ENCODE measurements at regions not wholly inside any gene's neighbourhood (a gene's known extent, or its start where the extent isn't known, plus 50 kb on each side); places are given as distances from the start of the nearest gene placed in this dataset.

GRCh38 chr12:58443273-58443980, 476.9 kb downstream of the LRIG3 start:
- no peak for TF ChIP-seq EZH2 (IDR thresholded peaks at IDR 0.05; ENCODE audit: borderline replicate concordance, low read depth, low read length, severe bottlenecking)
- TF ChIP-seq CTCF (IDR thresholded peaks at IDR 0.05; ENCODE audit: borderline replicate concordance, extremely low read depth, low read length, poor library complexity, severe bottlenecking) = peak; percentile 49
- H3K27ac ChIP-seq (ENCODE audit: low read length) = no peak overlapping the region
- H3K27me3 ChIP-seq (ENCODE audit: insufficient read depth, low read length, poor library complexity) = peaks cover 3% of the 10 kb centered on the region
- H3K4me3 ChIP-seq (ENCODE audit: low read depth in 1 of 2, low read length in 2 of 2) = no peak overlapping the region
- DNase-seq (no peak), ATAC-seq (ENCODE audit: insufficient read depth, low read depth) (peak; percentile 50; the same call in 1 of the 3 replicates)
- H4K20me1 ChIP-seq (ENCODE audit: insufficient read depth, low read length) = no peaks in the 10 kb centered on the region
- no peaks in the 10 kb centered on the region for H3K79me2 ChIP-seq (ENCODE audit: insufficient read depth, low read length)
- H3K9me3 ChIP-seq (ENCODE audit: insufficient read depth, low read length, severe bottlenecking) = no peaks in the 10 kb centered on the region
- no peak overlapping the region for H3K4me2 ChIP-seq (ENCODE audit: insufficient read depth, low read length)
- no peaks in the 10 kb centered on the region for H3K36me3 ChIP-seq (ENCODE audit: insufficient read depth, low read length)
- H3K4me1 ChIP-seq (ENCODE audit: insufficient read depth, low read length) = no peaks in the 10 kb centered on the region
- H2AFZ ChIP-seq (ENCODE audit: low read depth, low read length) = no peak overlapping the region
- no peak overlapping the region for H3K9ac ChIP-seq (ENCODE audit: low read depth, low read length)

- ATAC-seq (ENCODE audit: insufficient read depth, low read depth) (no peak), DNase-seq (no peak)
- TF ChIP-seq EZH2 (IDR thresholded peaks at IDR 0.05; ENCODE audit: borderline replicate concordance, low read depth, low read length, severe bottlenecking) (no peak), CTCF (IDR thresholded peaks at IDR 0.05; ENCODE audit: borderline replicate concordance, extremely low read depth, low read length, poor library complexity, severe bottlenecking) (no peak)
- H3K9me3 ChIP-seq (ENCODE audit: insufficient read depth, low read length, severe bottlenecking) = no peaks in the 10 kb centered on the region
- H3K27me3 ChIP-seq (ENCODE audit: insufficient read depth, low read length, poor library complexity) = peaks cover 3% of the 10 kb centered on the region
- no peak overlapping the region for H2AFZ ChIP-seq (ENCODE audit: low read depth, low read length)
- no peaks in the 10 kb centered on the region for H3K4me1 ChIP-seq (ENCODE audit: insufficient read depth, low read length)
- no peak overlapping the region for H3K4me3 ChIP-seq (ENCODE audit: low read depth in 1 of 2, low read length in 2 of 2)
- H4K20me1 ChIP-seq (ENCODE audit: insufficient read depth, low read length) = no peaks in the 10 kb centered on the region
- H3K79me2 ChIP-seq (ENCODE audit: insufficient read depth, low read length) = no peaks in the 10 kb centered on the region
- no peak overlapping the region for H3K9ac ChIP-seq (ENCODE audit: low read depth, low read length)
- H3K36me3 ChIP-seq (ENCODE audit: insufficient read depth, low read length) = no peaks in the 10 kb centered on the region
- no peak overlapping the region for H3K4me2 ChIP-seq (ENCODE audit: insufficient read depth, low read length)
- no peak overlapping the region for H3K27ac ChIP-seq (ENCODE audit: low read length)
Observed at GRCh38 chr12:58443981-58444371, 476.3 kb downstream of the LRIG3 start.

- Histone ChIP-seq H3K9me3 (ENCODE audit: insufficient read depth, low read length, severe bottlenecking) (no peaks in the 10 kb centered on the region), H3K4me1 (ENCODE audit: insufficient read depth, low read length) (no peaks in the 10 kb centered on the region), H3K79me2 (ENCODE audit: insufficient read depth, low read length) (no peaks in the 10 kb centered on the region), H3K27ac (ENCODE audit: low read length) (no peak overlapping the region), H3K36me3 (ENCODE audit: insufficient read depth, low read length) (no peaks in the 10 kb centered on the region), H3K9ac (ENCODE audit: low read depth, low read length) (no peak overlapping the region), H3K4me2 (ENCODE audit: insufficient read depth, low read length) (no peak overlapping the region), H3K27me3 (ENCODE audit: insufficient read depth, low read length, poor library complexity) (peaks cover 3% of the 10 kb centered on the region), H4K20me1 (ENCODE audit: insufficient read depth, low read length) (no peaks in the 10 kb centered on the region), H2AFZ (ENCODE audit: low read depth, low read length) (no peak overlapping the region), H3K4me3 (ENCODE audit: low read depth in 1 of 2, low read length in 2 of 2) (no peak overlapping the region)
- ATAC-seq (ENCODE audit: insufficient read depth, low read depth) = no peak
- no peak for DNase-seq
- TF ChIP-seq CTCF (IDR thresholded peaks at IDR 0.05; ENCODE audit: borderline replicate concordance, extremely low read depth, low read length, poor library complexity, severe bottlenecking) (no peak), EZH2 (IDR thresholded peaks at IDR 0.05; ENCODE audit: borderline replicate concordance, low read depth, low read length, severe bottlenecking) (no peak)
Observed at GRCh38 chr12:58450868-58451482, 469.3 kb downstream of the LRIG3 start.
